ENCODE measurements at regions not wholly inside any gene's neighbourhood (a gene's known extent, or its start where the extent isn't known, plus 50 kb on each side); places are given as distances from the start of the nearest gene placed in this dataset.
A peak's percentile ranks its signal among the peaks of the same experiment; 100 is the strongest.
"Not testable (repeated sequence)": the region's sequence is repeated elsewhere in the genome, so short reads cannot be mapped to it uniquely, and the experiment has no call there.

- DNase-seq, result peak; percentile 2
Observed at GRCh38 chr9:24832307-24832706, 286.6 kb upstream of the IZUMO3 start.

GRCh38 chr9:24828687-24829086 lies 283.0 kb upstream of the IZUMO3 start:
- DNase-seq, result no peak

- DNase-seq, result no peak
Observed at GRCh38 chr9:24824607-24825006, 278.9 kb upstream of the IZUMO3 start.

GRCh38 chr9:24820196-24820595 lies 274.5 kb upstream of the IZUMO3 start:
- no peak for DNase-seq

GRCh38 chr9:24817756-24818155 lies 272.1 kb upstream of the IZUMO3 start:
- no peak for DNase-seq

- no peak for DNase-seq
Observed at GRCh38 chr9:24816006-24816405, 270.3 kb upstream of the IZUMO3 start.

GRCh38 chr9:24801344-24801743 lies 255.6 kb upstream of the IZUMO3 start:
- DNase-seq, result no peak

- no peak for DNase-seq
Observed at GRCh38 chr9:24793787-24794186, 248.1 kb upstream of the IZUMO3 start.

- DNase-seq, result no peak
Observed at GRCh38 chr9:24776226-24776625, 230.5 kb upstream of the IZUMO3 start.

- not testable (repeated sequence) for DNase-seq
Observed at GRCh38 chr9:24774199-24774598, 228.5 kb upstream of the IZUMO3 start.

- DNase-seq, result no peak
Observed at GRCh38 chr9:24766081-24766480, 220.4 kb upstream of the IZUMO3 start.

- no peak for DNase-seq
Observed at GRCh38 chr9:24765025-24765756, 219.5 kb upstream of the IZUMO3 start.

GRCh38 chr9:24738421-24738961 lies 192.8 kb upstream of the IZUMO3 start:
- DNase-seq, result no peak

GRCh38 chr9:24731754-24732153 lies 186.1 kb upstream of the IZUMO3 start:
- DNase-seq, result no peak

- no peak for DNase-seq
Observed at GRCh38 chr9:24721621-24722020, 175.9 kb upstream of the IZUMO3 start.

GRCh38 chr9:24712206-24712605 lies 166.5 kb upstream of the IZUMO3 start:
- DNase-seq, result no peak

GRCh38 chr9:24708814-24709213 lies 163.1 kb upstream of the IZUMO3 start:
- DNase-seq, result no peak

- no peak for DNase-seq
Observed at GRCh38 chr9:24698881-24699518, 153.3 kb upstream of the IZUMO3 start.

- DNase-seq, result no peak
Observed at GRCh38 chr9:24672336-24672735, 126.6 kb upstream of the IZUMO3 start.

- no peak for DNase-seq
Observed at GRCh38 chr9:24657387-24657786, 111.7 kb upstream of the IZUMO3 start.

- DNase-seq, result no peak
Observed at GRCh38 chr9:24652181-24652580, 106.5 kb upstream of the IZUMO3 start.

- DNase-seq, result not testable (repeated sequence)
Observed at GRCh38 chr9:24628809-24629208, 83.1 kb upstream of the IZUMO3 start.

GRCh38 chr9:24625097-24625496 lies 79.4 kb upstream of the IZUMO3 start:
- no peak for DNase-seq

- DNase-seq, result no peak
Observed at GRCh38 chr9:24624481-24624880, 78.8 kb upstream of the IZUMO3 start.

GRCh38 chr9:24620741-24621140 lies 75.0 kb upstream of the IZUMO3 start:
- no peak for DNase-seq
